Breast epithelium (tissue), 3 donors: ENCODE measurements at regions not wholly inside any gene's neighbourhood (a gene's known extent, or its start where the extent isn't known, plus 50 kb on each side); places are given as distances from the start of the nearest gene placed in this dataset.

ENCODE experiments used
- POLR2AphosphoS5 ChIP-seq, 3 donors: sonication (generic); formaldehyde crosslinking; IDR thresholded peaks; one replicate each; pipeline ENCODE4 v1.6.1; 2017; ENCODE audit warnings: antibody characterized with exemption in 3 of 3
- TF ChIP-seq, protein P1 (sequence below), 3 donors: fragments of 450-650 bp; IDR thresholded peaks; one replicate each; pipeline ENCODE4 v1.5.1; 2016 to 2017; ENCODE audit warnings: antibody characterized with exemption in 3 of 3, mild to moderate bottlenecking in 3 of 3, moderate library complexity in 3 of 3

DNA sequence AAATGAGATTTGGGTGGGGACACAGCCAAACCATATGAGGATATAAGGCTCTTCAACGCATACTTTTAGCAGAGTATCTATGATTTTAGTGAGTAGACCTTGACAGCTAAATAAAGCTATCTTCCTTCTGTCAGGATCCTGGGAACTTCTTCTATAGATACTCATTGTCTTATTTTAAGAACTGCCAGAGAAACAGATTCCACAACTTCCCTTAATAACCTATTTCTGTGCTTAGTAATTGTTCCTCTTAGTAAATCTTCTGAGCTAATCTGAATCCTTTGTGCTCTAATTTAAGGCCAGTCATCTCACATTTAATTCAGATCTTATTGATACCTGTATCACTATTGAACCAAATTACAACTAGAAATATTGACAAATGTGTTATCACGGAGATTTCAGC lies 64.0 kb upstream of the CEP85L start:
- TF ChIP-seq, protein P1, sequence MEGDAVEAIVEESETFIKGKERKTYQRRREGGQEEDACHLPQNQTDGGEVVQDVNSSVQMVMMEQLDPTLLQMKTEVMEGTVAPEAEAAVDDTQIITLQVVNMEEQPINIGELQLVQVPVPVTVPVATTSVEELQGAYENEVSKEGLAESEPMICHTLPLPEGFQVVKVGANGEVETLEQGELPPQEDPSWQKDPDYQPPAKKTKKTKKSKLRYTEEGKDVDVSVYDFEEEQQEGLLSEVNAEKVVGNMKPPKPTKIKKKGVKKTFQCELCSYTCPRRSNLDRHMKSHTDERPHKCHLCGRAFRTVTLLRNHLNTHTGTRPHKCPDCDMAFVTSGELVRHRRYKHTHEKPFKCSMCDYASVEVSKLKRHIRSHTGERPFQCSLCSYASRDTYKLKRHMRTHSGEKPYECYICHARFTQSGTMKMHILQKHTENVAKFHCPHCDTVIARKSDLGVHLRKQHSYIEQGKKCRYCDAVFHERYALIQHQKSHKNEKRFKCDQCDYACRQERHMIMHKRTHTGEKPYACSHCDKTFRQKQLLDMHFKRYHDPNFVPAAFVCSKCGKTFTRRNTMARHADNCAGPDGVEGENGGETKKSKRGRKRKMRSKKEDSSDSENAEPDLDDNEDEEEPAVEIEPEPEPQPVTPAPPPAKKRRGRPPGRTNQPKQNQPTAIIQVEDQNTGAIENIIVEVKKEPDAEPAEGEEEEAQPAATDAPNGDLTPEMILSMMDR (IDR thresholded peaks at IDR 0.05): no peak
- TF ChIP-seq POLR2AphosphoS5 (IDR thresholded peaks at IDR 0.05): no peak
